Loucy (cell line): ENCODE measurements at regions not wholly inside any gene's neighbourhood (a gene's known extent, or its start where the extent isn't known, plus 50 kb on each side); places are given as distances from the start of the nearest gene placed in this dataset.

Experiments used
- H2AFZ ChIP-seq: fragments of 200-600 bp; sonication (generic); 2 replicates; pipeline ENCODE4 v1.6.0; 2016; ENCODE audit warnings: antibody characterized with exemption, mild to moderate bottlenecking, low read length, moderate library complexity
- H3F3A ChIP-seq: fragments of 200-600 bp; 2 replicates; pipeline ENCODE4 v1.6.0; 2016; ENCODE audit warnings: antibody characterized with exemption, low read depth, mild to moderate bottlenecking
- H3K27me3 ChIP-seq: fragments of 200-600 bp; sonication (generic); 2 replicates; pipeline ENCODE4 v1.6.1; 2014; ENCODE audit warnings: low read length, mild to moderate bottlenecking; ENCODE audit not compliant: insufficient read depth, poor library complexity, severe bottlenecking
- H3K36me3 ChIP-seq: fragments of 200-600 bp; sonication (generic); 2 replicates; pipeline ENCODE4 v1.6.1; 2016; ENCODE audit warnings: low read length; ENCODE audit not compliant: insufficient read depth
- H3K4me1 ChIP-seq: fragments of 200-600 bp; sonication (generic); 2 replicates; pipeline ENCODE4 v1.5.1; 2014; ENCODE audit warnings: low read length, mild to moderate bottlenecking; ENCODE audit not compliant: insufficient read depth, poor library complexity, severe bottlenecking
- H3K4me2 ChIP-seq: fragments of 200-600 bp; sonication (generic); 2 replicates; pipeline ENCODE4 v1.6.0; 2014; ENCODE audit warnings: antibody characterized with exemption, low read length, low read depth, mild to moderate bottlenecking; ENCODE audit not compliant: poor library complexity, severe bottlenecking
- H3K4me3 ChIP-seq: fragments of 200-600 bp; sonication (generic); 2 replicates; pipeline ENCODE4 v1.5.1; 2014; ENCODE audit warnings: low read length, mild to moderate bottlenecking, mixed read lengths; ENCODE audit not compliant: poor library complexity, severe bottlenecking
- H3K79me2 ChIP-seq: fragments of 200-600 bp; sonication (generic); 2 replicates; pipeline ENCODE4 v1.6.1; 2014; ENCODE audit warnings: low read length; ENCODE audit not compliant: insufficient read depth
- H3K9ac ChIP-seq: fragments of 200-600 bp; sonication (generic); 2 replicates; pipeline ENCODE4 v1.6.0; 2014; ENCODE audit warnings: mild to moderate bottlenecking, low read depth, low read length, moderate library complexity; ENCODE audit not compliant: poor library complexity, severe bottlenecking
- H3K9me2 ChIP-seq: fragments of 200-600 bp; sonication (generic); replicated peaks from 2 replicates; pipeline ENCODE4 v1.6.1; 2016; ENCODE audit warnings: low read depth, low read length, mixed read lengths
- H3K9me3 ChIP-seq: fragments of 200-600 bp; sonication (generic); 2 replicates; pipeline ENCODE4 v1.6.1; 2014; ENCODE audit warnings: mild to moderate bottlenecking, antibody characterized with exemption, low read length, low read depth; ENCODE audit not compliant: insufficient read depth
- H4K20me1 ChIP-seq: fragments of 200-600 bp; sonication (generic); 2 replicates; pipeline ENCODE4 v1.6.0; 2014; ENCODE audit warnings: antibody characterized with exemption, low read length, mild to moderate bottlenecking; ENCODE audit not compliant: insufficient read depth, poor library complexity, severe bottlenecking
- EZH2phosphoT487 ChIP-seq: fragments of 200-600 bp; IDR thresholded peaks from 2 replicates; pipeline ENCODE4 v1.6.1; 2018; ENCODE audit warnings: antibody characterized with exemption, mild to moderate bottlenecking, moderate library complexity, borderline replicate concordance
- TF ChIP-seq, protein P1 (sequence below): fragments of 200-600 bp; sonication (generic); conservative IDR thresholded peaks from 2 replicates; pipeline ENCODE4 v1.5.1; 2014; ENCODE audit warnings: mild to moderate bottlenecking, antibody characterized with exemption, low read length

DNA sequence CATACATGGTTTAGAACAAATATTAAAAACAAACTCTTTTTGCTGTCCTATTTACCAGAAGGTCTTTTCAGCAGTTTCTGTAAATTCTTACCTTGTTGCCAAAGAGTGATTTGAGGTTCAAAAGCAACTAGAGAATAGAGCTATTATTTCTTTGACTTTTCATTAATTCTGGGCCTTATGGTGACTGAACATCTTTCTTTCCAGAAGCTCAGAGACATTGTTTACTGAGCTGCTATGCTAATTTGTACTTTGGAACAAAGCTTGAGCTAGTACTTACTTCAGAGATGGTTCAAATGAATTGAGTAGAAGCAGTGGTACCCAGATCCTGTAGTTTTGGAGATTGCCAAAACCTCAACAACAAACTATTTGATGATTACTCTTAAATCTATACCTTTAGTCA is 331.2 kb downstream of the SPRY2 start:
- Histone ChIP-seq H3K79me2 (no peaks in the 10 kb centered on the region), H4K20me1 (no peaks in the 10 kb centered on the region), H3K9ac (no peak overlapping the region), H3K9me2 (no peaks in the 10 kb centered on the region), H3K4me1 (no peaks in the 10 kb centered on the region), H2AFZ (no peak overlapping the region), H3K4me2 (no peak overlapping the region), H3F3A (no peaks in the 10 kb centered on the region), H3K27me3 (no peaks in the 10 kb centered on the region), H3K4me3 (no peak overlapping the region), H3K9me3 (no peaks in the 10 kb centered on the region), H3K36me3 (no peaks in the 10 kb centered on the region)
- TF ChIP-seq EZH2phosphoT487: no peak
- TF ChIP-seq, protein P1, sequence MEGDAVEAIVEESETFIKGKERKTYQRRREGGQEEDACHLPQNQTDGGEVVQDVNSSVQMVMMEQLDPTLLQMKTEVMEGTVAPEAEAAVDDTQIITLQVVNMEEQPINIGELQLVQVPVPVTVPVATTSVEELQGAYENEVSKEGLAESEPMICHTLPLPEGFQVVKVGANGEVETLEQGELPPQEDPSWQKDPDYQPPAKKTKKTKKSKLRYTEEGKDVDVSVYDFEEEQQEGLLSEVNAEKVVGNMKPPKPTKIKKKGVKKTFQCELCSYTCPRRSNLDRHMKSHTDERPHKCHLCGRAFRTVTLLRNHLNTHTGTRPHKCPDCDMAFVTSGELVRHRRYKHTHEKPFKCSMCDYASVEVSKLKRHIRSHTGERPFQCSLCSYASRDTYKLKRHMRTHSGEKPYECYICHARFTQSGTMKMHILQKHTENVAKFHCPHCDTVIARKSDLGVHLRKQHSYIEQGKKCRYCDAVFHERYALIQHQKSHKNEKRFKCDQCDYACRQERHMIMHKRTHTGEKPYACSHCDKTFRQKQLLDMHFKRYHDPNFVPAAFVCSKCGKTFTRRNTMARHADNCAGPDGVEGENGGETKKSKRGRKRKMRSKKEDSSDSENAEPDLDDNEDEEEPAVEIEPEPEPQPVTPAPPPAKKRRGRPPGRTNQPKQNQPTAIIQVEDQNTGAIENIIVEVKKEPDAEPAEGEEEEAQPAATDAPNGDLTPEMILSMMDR: no peak

DNA sequence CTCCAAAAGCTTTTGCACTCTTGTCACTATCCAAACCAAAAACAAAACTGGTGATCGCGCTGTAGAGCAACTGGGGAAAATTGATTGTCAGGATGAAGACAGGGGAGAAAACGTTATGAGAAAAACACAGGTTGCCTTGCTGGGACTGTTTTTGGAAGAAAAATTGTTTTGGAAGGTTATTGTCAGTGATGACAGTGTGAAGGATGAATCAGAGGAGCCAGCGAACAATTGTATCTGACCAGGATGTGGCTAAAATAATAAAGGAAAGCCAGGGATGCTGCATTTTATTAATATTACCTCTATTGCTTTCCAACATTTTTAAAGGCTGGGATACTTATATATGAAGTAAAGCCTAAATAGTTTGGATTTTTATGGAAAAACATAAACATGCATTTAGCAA is 334.0 kb downstream of the SPRY2 start:
- Histone ChIP-seq H3F3A (no peaks in the 10 kb centered on the region), H3K79me2 (no peaks in the 10 kb centered on the region), H3K4me3 (no peak overlapping the region), H3K4me1 (peaks cover 9% of the 10 kb centered on the region), H3K9me2 (no peaks in the 10 kb centered on the region), H3K4me2 (no peak overlapping the region), H4K20me1 (no peaks in the 10 kb centered on the region), H2AFZ (no peak overlapping the region), H3K27me3 (no peaks in the 10 kb centered on the region), H3K9ac (no peak overlapping the region), H3K9me3 (no peaks in the 10 kb centered on the region), H3K36me3 (no peaks in the 10 kb centered on the region)
- TF ChIP-seq, protein P1: no peak
- no peak for TF ChIP-seq EZH2phosphoT487

DNA sequence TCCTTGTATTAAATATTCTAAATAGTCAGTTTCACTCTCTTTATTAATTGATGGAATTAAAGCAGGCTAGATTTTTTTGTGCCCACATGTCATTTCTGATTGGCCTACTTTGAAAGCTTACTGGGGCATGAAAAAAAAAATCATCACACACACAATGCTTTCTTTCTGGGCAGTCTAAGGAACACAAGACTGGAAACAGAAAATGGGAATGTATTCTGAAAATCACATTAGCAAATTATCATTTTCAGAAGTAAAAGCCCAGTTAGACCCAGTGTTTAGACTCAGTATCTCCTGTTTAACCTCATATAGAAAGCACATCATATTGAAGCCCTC is 339.4 kb downstream of the SPRY2 start:
- Histone ChIP-seq H2AFZ (no peak overlapping the region), H3K36me3 (no peaks in the 10 kb centered on the region), H3K4me1 (peaks cover 39% of the 10 kb centered on the region), H3K9me2 (no peaks in the 10 kb centered on the region), H3K4me3 (no peak overlapping the region), H3K9me3 (no peaks in the 10 kb centered on the region), H3K79me2 (no peaks in the 10 kb centered on the region), H3F3A (no peaks in the 10 kb centered on the region), H3K4me2 (peak overlapping the region; percentile 58), H3K9ac (no peak overlapping the region), H3K27me3 (no peaks in the 10 kb centered on the region), H4K20me1 (no peaks in the 10 kb centered on the region)
- TF ChIP-seq EZH2phosphoT487: no peak

DNA sequence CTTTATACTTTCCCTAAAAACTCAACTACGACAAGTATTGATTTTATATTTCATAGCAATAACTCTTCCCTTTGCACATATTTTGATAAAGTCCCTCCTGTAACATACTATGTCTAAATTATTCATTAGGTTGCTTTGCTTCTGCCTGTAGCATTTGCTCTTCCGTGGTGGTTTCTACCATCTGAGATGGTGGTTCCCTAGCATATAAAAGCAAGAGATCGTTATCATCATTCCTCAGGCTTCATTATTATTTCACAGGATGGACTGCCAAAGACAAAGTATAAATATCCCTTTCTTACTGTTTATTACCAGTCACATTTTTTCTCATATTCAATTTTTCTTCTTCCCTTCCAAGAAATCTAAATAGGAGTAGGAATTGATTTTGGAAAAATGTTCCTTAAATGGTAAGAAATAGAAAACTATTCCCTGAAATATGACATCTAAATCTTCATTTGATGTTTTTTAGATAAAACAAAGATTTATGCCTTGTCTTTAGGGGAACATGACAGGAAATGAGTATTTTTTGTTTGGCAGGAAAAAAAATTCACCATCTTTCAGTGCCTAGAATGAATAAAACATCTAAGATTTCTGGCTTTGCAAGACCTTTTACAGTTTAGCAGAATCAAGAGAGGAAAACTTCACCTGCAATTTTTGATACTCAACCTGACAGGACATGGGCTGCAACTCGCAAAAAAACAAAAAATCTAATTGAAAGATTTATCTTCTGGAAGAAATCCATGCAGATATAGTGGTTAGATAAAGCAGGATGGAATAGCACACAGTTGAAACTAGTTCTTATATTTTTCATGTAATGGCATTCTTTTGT is 340.0 kb downstream of the SPRY2 start:
- no peak overlapping the region for H3K4me3 ChIP-seq
- peak overlapping the region; percentile 58 for H3K4me2 ChIP-seq
- no peak for TF ChIP-seq EZH2phosphoT487
- TF ChIP-seq, protein P1: no peak
- H4K20me1 ChIP-seq: no peaks in the 10 kb centered on the region
- H3K9me3 ChIP-seq: no peaks in the 10 kb centered on the region
- H3K9ac ChIP-seq: no peak overlapping the region
- no peaks in the 10 kb centered on the region for H3K79me2 ChIP-seq
- no peaks in the 10 kb centered on the region for H3K36me3 ChIP-seq
- no peaks in the 10 kb centered on the region for H3K9me2 ChIP-seq
- H3K27me3 ChIP-seq: no peaks in the 10 kb centered on the region
- H3F3A ChIP-seq: no peaks in the 10 kb centered on the region
- H3K4me1 ChIP-seq: peaks cover 41% of the 10 kb centered on the region
- H2AFZ ChIP-seq: no peak overlapping the region
